ENCODE measurements at regions not wholly inside any gene's neighbourhood (a gene's known extent, or its start where the extent isn't known, plus 50 kb on each side); places are given as distances from the start of the nearest gene placed in this dataset.

DNA sequence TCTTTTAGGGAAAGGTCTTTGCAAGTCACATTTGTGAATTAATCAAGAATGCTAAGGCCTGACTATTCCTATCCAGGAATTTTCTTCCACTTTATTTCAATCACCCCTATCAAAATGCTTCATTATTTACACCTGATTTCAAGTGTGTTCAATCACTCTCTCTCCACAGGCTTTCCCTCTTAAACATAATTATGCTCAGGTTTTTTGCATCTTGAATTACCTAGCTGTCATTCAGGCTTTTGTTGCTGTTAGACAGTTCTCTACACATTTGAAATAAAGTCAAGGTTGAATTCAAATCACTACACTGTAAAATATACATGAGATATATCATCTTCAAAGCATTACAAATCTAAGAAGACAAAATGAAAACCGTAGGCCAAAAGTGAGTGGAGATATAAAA, 941.3 kb upstream of the SLITRK1 start:
- TF ChIP-seq, protein P1, sequence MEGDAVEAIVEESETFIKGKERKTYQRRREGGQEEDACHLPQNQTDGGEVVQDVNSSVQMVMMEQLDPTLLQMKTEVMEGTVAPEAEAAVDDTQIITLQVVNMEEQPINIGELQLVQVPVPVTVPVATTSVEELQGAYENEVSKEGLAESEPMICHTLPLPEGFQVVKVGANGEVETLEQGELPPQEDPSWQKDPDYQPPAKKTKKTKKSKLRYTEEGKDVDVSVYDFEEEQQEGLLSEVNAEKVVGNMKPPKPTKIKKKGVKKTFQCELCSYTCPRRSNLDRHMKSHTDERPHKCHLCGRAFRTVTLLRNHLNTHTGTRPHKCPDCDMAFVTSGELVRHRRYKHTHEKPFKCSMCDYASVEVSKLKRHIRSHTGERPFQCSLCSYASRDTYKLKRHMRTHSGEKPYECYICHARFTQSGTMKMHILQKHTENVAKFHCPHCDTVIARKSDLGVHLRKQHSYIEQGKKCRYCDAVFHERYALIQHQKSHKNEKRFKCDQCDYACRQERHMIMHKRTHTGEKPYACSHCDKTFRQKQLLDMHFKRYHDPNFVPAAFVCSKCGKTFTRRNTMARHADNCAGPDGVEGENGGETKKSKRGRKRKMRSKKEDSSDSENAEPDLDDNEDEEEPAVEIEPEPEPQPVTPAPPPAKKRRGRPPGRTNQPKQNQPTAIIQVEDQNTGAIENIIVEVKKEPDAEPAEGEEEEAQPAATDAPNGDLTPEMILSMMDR (IDR thresholded peaks at IDR 0.05), result no peak
- TF ChIP-seq POLR2AphosphoS5 (IDR thresholded peaks at IDR 0.05) (no peak), POLR2A (IDR thresholded peaks at IDR 0.05) (no peak)

Measured in breast epithelium (tissue), 3 donors.